Transverse colon (tissue), 4 donors: ENCODE measurements at regions not wholly inside any gene's neighbourhood (a gene's known extent, or its start where the extent isn't known, plus 50 kb on each side); places are given as distances from the start of the nearest gene placed in this dataset.

Experiments used
- EP300 ChIP-seq: sonication (generic); formaldehyde crosslinking; IDR thresholded peaks from one replicate; pipeline ENCODE4 v1.6.1; 2017; ENCODE audit warnings: antibody characterized with exemption, low read depth
- POLR2A ChIP-seq: fragments of 450-650 bp; IDR thresholded peaks from one replicate; pipeline ENCODE4 v1.6.1; 2016; ENCODE audit warnings: antibody characterized with exemption, mild to moderate bottlenecking, moderate library complexity
- POLR2AphosphoS5 ChIP-seq, 3 donors: sonication (generic); formaldehyde crosslinking; IDR thresholded peaks; one replicate each; pipeline ENCODE4 v1.6.1; 2016; ENCODE audit warnings: antibody characterized with exemption in 3 of 3
- TF ChIP-seq, protein P1 (sequence below), 5 experiments: fragments of 200-600 bp in 3 of 5; fragments of 450-650 bp in 2 of 5; sonication (generic) in 3 of 5; IDR thresholded peaks; 1 replicate in 2 of 5; 2 replicates in 3 of 5; pipeline ENCODE4 v1.5.1; 2016 to 2017; ENCODE audit warnings: antibody characterized with exemption in 5 of 5, inconsistent platforms in 3 of 5, mild to moderate bottlenecking in 2 of 5, moderate library complexity in 1 of 5

DNA sequence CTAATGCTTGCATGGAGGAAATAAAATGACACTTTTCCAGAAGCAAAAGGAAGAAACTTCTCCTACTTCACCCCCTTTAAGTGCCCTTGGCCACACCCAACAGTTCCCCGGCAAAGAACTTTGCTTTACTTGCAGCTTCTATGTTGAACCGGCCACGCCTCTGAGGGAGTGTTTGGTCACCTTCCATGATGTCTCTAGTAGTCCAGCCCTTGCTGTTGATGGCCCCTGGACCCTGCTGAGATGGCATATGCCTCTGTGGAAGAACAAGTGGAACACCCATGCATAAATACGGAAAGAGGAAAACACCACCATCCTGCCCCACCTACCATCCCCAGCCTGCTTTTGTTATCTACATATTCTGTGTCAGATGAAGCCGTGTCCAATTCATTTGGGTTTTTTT lies 218.3 kb upstream of the POU3F3 start:
- TF ChIP-seq POLR2A (no peak), EP300 (no peak), POLR2AphosphoS5 (IDR thresholded peaks at IDR 0.05) (no peak)
- TF ChIP-seq, protein P1, sequence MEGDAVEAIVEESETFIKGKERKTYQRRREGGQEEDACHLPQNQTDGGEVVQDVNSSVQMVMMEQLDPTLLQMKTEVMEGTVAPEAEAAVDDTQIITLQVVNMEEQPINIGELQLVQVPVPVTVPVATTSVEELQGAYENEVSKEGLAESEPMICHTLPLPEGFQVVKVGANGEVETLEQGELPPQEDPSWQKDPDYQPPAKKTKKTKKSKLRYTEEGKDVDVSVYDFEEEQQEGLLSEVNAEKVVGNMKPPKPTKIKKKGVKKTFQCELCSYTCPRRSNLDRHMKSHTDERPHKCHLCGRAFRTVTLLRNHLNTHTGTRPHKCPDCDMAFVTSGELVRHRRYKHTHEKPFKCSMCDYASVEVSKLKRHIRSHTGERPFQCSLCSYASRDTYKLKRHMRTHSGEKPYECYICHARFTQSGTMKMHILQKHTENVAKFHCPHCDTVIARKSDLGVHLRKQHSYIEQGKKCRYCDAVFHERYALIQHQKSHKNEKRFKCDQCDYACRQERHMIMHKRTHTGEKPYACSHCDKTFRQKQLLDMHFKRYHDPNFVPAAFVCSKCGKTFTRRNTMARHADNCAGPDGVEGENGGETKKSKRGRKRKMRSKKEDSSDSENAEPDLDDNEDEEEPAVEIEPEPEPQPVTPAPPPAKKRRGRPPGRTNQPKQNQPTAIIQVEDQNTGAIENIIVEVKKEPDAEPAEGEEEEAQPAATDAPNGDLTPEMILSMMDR (IDR thresholded peaks at IDR 0.05) = no peak
